22Rv1 (cell line): ENCODE measurements at regions not wholly inside any gene's neighbourhood (a gene's known extent, or its start where the extent isn't known, plus 50 kb on each side); places are given as distances from the start of the nearest gene placed in this dataset.

Experiments used
- CTCF ChIP-seq: fragments of 450-650 bp; IDR thresholded peaks from 2 replicates; pipeline ENCODE4 v1.5.1; 2017; ENCODE audit warnings: mild to moderate bottlenecking
- ZFX ChIP-seq: fragments of 450-650 bp; IDR thresholded peaks from 2 replicates; pipeline ENCODE4 v1.6.1; 2017; ENCODE audit warnings: antibody characterized with exemption, borderline replicate concordance

GRCh38 chr5:39599721-39600431, 175.1 kb upstream of the DAB2 start:
- TF ChIP-seq CTCF (peak; percentile 76), ZFX (no peak)
